PFSK-1 (cell line): ENCODE measurements at regions not wholly inside any gene's neighbourhood (a gene's known extent, or its start where the extent isn't known, plus 50 kb on each side); places are given as distances from the start of the nearest gene placed in this dataset.

Experiments
- FOXP2 ChIP-seq: optimal IDR thresholded peaks from 2 replicates; pipeline ENCODE3; 2011; ENCODE audit warnings: borderline replicate concordance, control low read depth, inconsistent platforms; ENCODE audit not compliant: insufficient read depth; ENCODE audit errors: extremely low read length, extremely low read depth
- POLR2AphosphoS5 ChIP-seq: IDR thresholded peaks from 2 replicates; pipeline ENCODE4 v1.6.1; 2012; ENCODE audit warnings: low read depth, mild to moderate bottlenecking, control low read depth, low read length, moderate library complexity
- REST ChIP-seq, 2 experiments: IDR thresholded peaks; 2 replicates each; pipeline versions ENCODE4 v1.6.1 to v1.8.0; 2011 to 2012; ENCODE audit warnings: low read depth in 2 of 2, low read length in 2 of 2, control low read depth in 1 of 2, inconsistent platforms in 1 of 2, mild to moderate bottlenecking in 1 of 2, moderate library complexity in 1 of 2; ENCODE audit not compliant: insufficient read depth in 1 of 2
- TAF1 ChIP-seq: IDR thresholded peaks from 2 replicates; pipeline ENCODE4 v1.6.1; 2012; ENCODE audit warnings: low read length, control low read depth, borderline replicate concordance; ENCODE audit not compliant: insufficient read depth

GRCh38 chr18:29811519-29811918, 1231.0 kb downstream of the DSC3 start:
- TF ChIP-seq POLR2AphosphoS5 (no peak), TAF1 (no peak), REST (IDR thresholded peaks at IDR 0.05; ENCODE audit: insufficient read depth in 1 of 2, low read depth in 2 of 2, low read length in 2 of 2) (no peak), FOXP2 (no peak)
